PC-9 (cell line): ENCODE measurements at regions not wholly inside any gene's neighbourhood (a gene's known extent, or its start where the extent isn't known, plus 50 kb on each side); places are given as distances from the start of the nearest gene placed in this dataset.

Experiments
- BruUV-seq: library from RNA; stranded (reverse); fragments of 400-500 nt; replicated peaks from 2 replicates; lab custom pipeline; 2021; lab: Mats Ljungman, UMichigan
- CTCF ChIA-PET: fragments of 300-600 bp; sonication (Branson Sonifier 250); formaldehyde crosslinking; loops from one replicate; lab custom pipeline; 2022; ENCODE audit warnings: antibody characterized with exemption; lab: Charles Lee
- POLR2A ChIA-PET: fragments of 300-600 bp; sonication (Branson Sonifier 250); formaldehyde crosslinking; loops from one replicate; lab custom pipeline; 2022; ENCODE audit warnings: antibody characterized with exemption; ENCODE audit not compliant: unreplicated experiment; lab: Charles Lee
- DNase-seq, 2 experiments: peaks; one replicate each; pipeline versions ENCODE4 v3.0.0 to v3.0.0-alpha.2; 2015 to 2022; ENCODE audit warnings: mixed read lengths in 1 of 2
- H2AFZ ChIP-seq: fragments of 200-600 bp; sonication (generic); 2 replicates; pipeline ENCODE4 v1.8.1; 2017; ENCODE audit warnings: antibody characterized with exemption
- H3F3A ChIP-seq: fragments of 200-600 bp; sonication (generic); 2 replicates; pipeline ENCODE4 v1.8.1; 2017; ENCODE audit warnings: antibody characterized with exemption, mild to moderate bottlenecking, low read depth; ENCODE audit not compliant: insufficient read depth
- H3K27ac ChIP-seq: fragments of 200-600 bp; sonication (generic); 2 replicates; pipeline ENCODE4 v1.6.1; 2016; ENCODE audit warnings: mixed run types
- H3K27me3 ChIP-seq: fragments of 200-600 bp; sonication (generic); 2 replicates; pipeline ENCODE4 v1.6.1; 2016; ENCODE audit warnings: low read depth, mixed run types; ENCODE audit not compliant: insufficient read depth
- H3K36me3 ChIP-seq: fragments of 200-600 bp; sonication (generic); 2 replicates; pipeline ENCODE4 v1.6.1; 2016; ENCODE audit warnings: low read depth, mixed run types
- H3K4me1 ChIP-seq: fragments of 200-600 bp; sonication (generic); replicated peaks from 2 replicates; pipeline ENCODE4 v1.6.1; 2016; ENCODE audit warnings: mixed run types; ENCODE audit not compliant: insufficient read depth
- H3K4me2 ChIP-seq: fragments of 200-600 bp; sonication (generic); 2 replicates; pipeline ENCODE4 v1.6.1; 2017; ENCODE audit warnings: mixed run types
- H3K4me3 ChIP-seq: fragments of 200-600 bp; sonication (generic); 2 replicates; pipeline ENCODE4 v1.6.1; 2016; ENCODE audit warnings: mixed run types
- H3K79me2 ChIP-seq: fragments of 200-600 bp; sonication (generic); 2 replicates; pipeline ENCODE4 v1.6.1; 2017; ENCODE audit warnings: low read depth, mixed run types
- H3K9me2 ChIP-seq: fragments of 200-600 bp; sonication (generic); 2 replicates; pipeline ENCODE4 v1.8.1; 2017; ENCODE audit warnings: mild to moderate bottlenecking; ENCODE audit not compliant: insufficient read depth
- H3K9me3 ChIP-seq: fragments of 200-600 bp; sonication (generic); 2 replicates; pipeline ENCODE4 v1.8.1; 2016; ENCODE audit warnings: low read depth; ENCODE audit not compliant: insufficient read depth
- H4K20me1 ChIP-seq: fragments of 200-600 bp; sonication (generic); 2 replicates; pipeline ENCODE4 v1.8.1; 2017; ENCODE audit not compliant: insufficient read depth
- CTCF ChIP-seq: fragments of 200-600 bp; sonication (generic); conservative IDR thresholded peaks from 2 replicates; pipeline ENCODE4 v1.6.1; 2017; ENCODE audit warnings: mixed run types, antibody characterized with exemption, mild to moderate bottlenecking, moderate library complexity
- EZH2 ChIP-seq: fragments of 200-600 bp; sonication (generic); IDR thresholded peaks from 2 replicates; pipeline ENCODE4 v1.8.0; 2017; ENCODE audit warnings: antibody characterized with exemption, low read depth
- intact Hi-C: fragments of 100-400 bp; cut with micrococcal nuclease; formaldehyde crosslinking; loops from one replicate; pipeline ENCODE4 v1.10.0; 2022; ENCODE audit not compliant: unreplicated experiment

GRCh38 chrX:40943093-40943641 lies 142.1 kb upstream of the USP9X start:
- BruUV-seq, result no TSS peak
- Histone ChIP-seq H3F3A (no peaks in the 10 kb centered on the region), H3K4me1 (peaks cover 5% of the 10 kb centered on the region; the same call in 1 of the 2 replicates), H3K27me3 (no peaks in the 10 kb centered on the region), H3K9me2 (no peaks in the 10 kb centered on the region), H3K36me3 (no peaks in the 10 kb centered on the region), H3K4me3 (no peak overlapping the region), H2AFZ (no peak overlapping the region), H3K9me3 (no peaks in the 10 kb centered on the region), H3K27ac (no peak overlapping the region), H3K79me2 (no peaks in the 10 kb centered on the region), H3K4me2 (no peak overlapping the region), H4K20me1 (no peaks in the 10 kb centered on the region)
- ChIA-PET CTCF (no interaction called here), POLR2A (no interaction called here)
- intact Hi-C loops, result no loop called here
- no peak for DNase-seq
- no peak for TF ChIP-seq CTCF
- TF ChIP-seq EZH2, result no peak

DNA sequence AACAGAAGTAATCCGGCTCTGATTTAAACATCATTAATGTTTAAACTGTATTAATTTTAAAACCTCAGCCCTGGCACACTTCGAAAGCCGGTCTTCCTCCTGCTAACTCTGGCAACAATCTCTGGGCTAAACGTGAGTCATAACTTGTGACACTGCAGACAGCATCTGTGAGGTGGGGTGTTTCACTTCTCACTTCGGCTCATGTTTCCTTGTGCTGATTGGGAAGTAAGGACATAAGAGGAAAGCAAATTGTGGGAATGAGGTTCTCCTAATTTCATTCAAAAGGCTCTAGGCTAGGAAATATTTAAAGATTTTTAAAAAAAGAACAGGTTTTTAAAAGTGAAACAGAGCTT lies 139.9 kb upstream of the USP9X start:
- peak overlapping the region; percentile 29; the same call in 1 of the 2 replicates for H3K27ac ChIP-seq
- H3F3A ChIP-seq, result no peaks in the 10 kb centered on the region
- H3K79me2 ChIP-seq, result no peaks in the 10 kb centered on the region
- intact Hi-C loops, result no loop called here
- no TSS peak for BruUV-seq
- peak; percentile 7 to 69 for DNase-seq
- H3K4me1 ChIP-seq, result peaks cover 5% of the 10 kb centered on the region; the same call in 1 of the 2 replicates
- TF ChIP-seq EZH2, result no peak
- TF ChIP-seq CTCF, result no peak
- no peaks in the 10 kb centered on the region for H3K27me3 ChIP-seq
- no peaks in the 10 kb centered on the region for H3K9me3 ChIP-seq
- H3K4me3 ChIP-seq, result no peak overlapping the region
- H3K9me2 ChIP-seq, result no peaks in the 10 kb centered on the region
- H4K20me1 ChIP-seq, result no peaks in the 10 kb centered on the region
- H3K4me2 ChIP-seq, result peak overlapping the region; percentile 28; the same call in 1 of the 2 replicates
- POLR2A ChIA-PET, result interaction anchor here (0.5 kb wide), 1 partner anchor 151 kb away, joined by 4 read pairs; no protein-coding TSS in a partner anchor
- H3K36me3 ChIP-seq, result no peaks in the 10 kb centered on the region
- CTCF ChIA-PET, result no interaction called here
- H2AFZ ChIP-seq, result no peak overlapping the region

GRCh38 chrX:40947276-40947675 lies 138.0 kb upstream of the USP9X start:
- Histone ChIP-seq H3K4me3 (no peak overlapping the region), H3K4me2 (no peak overlapping the region), H3K27ac (no peak overlapping the region), H3F3A (no peaks in the 10 kb centered on the region), H3K79me2 (no peaks in the 10 kb centered on the region), H4K20me1 (no peaks in the 10 kb centered on the region), H3K9me3 (no peaks in the 10 kb centered on the region), H3K36me3 (no peaks in the 10 kb centered on the region), H3K27me3 (no peaks in the 10 kb centered on the region), H2AFZ (no peak overlapping the region), H3K9me2 (no peaks in the 10 kb centered on the region), H3K4me1 (peaks cover 5% of the 10 kb centered on the region; the same call in 1 of the 2 replicates)
- BruUV-seq, result no TSS peak
- CTCF ChIA-PET, result interaction anchor here (0.6 to 1.5 kb wide), 2 partner anchors 153 to 236 kb away, joined by 3 to 4 read pairs; no protein-coding TSS in a partner anchor
- DNase-seq, result no peak
- POLR2A ChIA-PET, result no interaction called here
- intact Hi-C loops, result no loop called here
- TF ChIP-seq CTCF, result no peak
- TF ChIP-seq EZH2, result no peak
